Embryonic facial prominence (tissue), 1 donor: ENCODE measurements at regions not wholly inside any gene's neighbourhood (a gene's known extent, or its start where the extent isn't known, plus 50 kb on each side); places are given as distances from the start of the nearest gene placed in this dataset.

ENCODE experiments used
- DNase-seq: peaks from one replicate; pipeline ENCODE4 v3.0.0-alpha.2; 2016; ENCODE audit errors: extremely low spot score

GRCh38 chr18:7415081-7415894, 151.8 kb upstream of the PTPRM start:
- no peak for DNase-seq

GRCh38 chr18:7417727-7418126, 149.4 kb upstream of the PTPRM start:
- no peak for DNase-seq

GRCh38 chr18:7429831-7430230, 137.3 kb upstream of the PTPRM start:
- DNase-seq, result no peak

GRCh38 chr18:7436166-7436565, 130.9 kb upstream of the PTPRM start:
- no peak for DNase-seq

GRCh38 chr18:7437870-7438269, 129.2 kb upstream of the PTPRM start:
- DNase-seq, result no peak

- no peak for DNase-seq
These were observed 128.5 kb upstream of the PTPRM start for GRCh38 chr18:7438646-7439045.

GRCh38 chr18:7447318-7448028, 119.6 kb upstream of the PTPRM start:
- no peak for DNase-seq

- DNase-seq, result no peak
These were observed 114.8 kb upstream of the PTPRM start for GRCh38 chr18:7452331-7452730.

GRCh38 chr18:7454429-7454828, 112.7 kb upstream of the PTPRM start:
- DNase-seq, result no peak

- no peak for DNase-seq
These were observed 110.7 kb upstream of the PTPRM start for GRCh38 chr18:7456376-7456775.

GRCh38 chr18:7457262-7457661, 109.9 kb upstream of the PTPRM start:
- no peak for DNase-seq

- DNase-seq, result no peak
These were observed 108.2 kb upstream of the PTPRM start for GRCh38 chr18:7458884-7459283.

- DNase-seq, result no peak
These were observed 107.0 kb upstream of the PTPRM start for GRCh38 chr18:7459851-7460770.

GRCh38 chr18:7464245-7464966, 102.7 kb upstream of the PTPRM start:
- no peak for DNase-seq

GRCh38 chr18:7466190-7466589, 100.9 kb upstream of the PTPRM start:
- DNase-seq, result no peak

- DNase-seq, result no peak
These were observed 99.2 kb upstream of the PTPRM start for GRCh38 chr18:7467708-7468466.

GRCh38 chr18:7470101-7470500, 97.0 kb upstream of the PTPRM start:
- DNase-seq, result no peak

GRCh38 chr18:7470503-7470902, 96.6 kb upstream of the PTPRM start:
- DNase-seq, result no peak

GRCh38 chr18:7476386-7476785, 90.7 kb upstream of the PTPRM start:
- no peak for DNase-seq

- DNase-seq, result no peak
These were observed 87.4 kb upstream of the PTPRM start for GRCh38 chr18:7479756-7480155.

GRCh38 chr18:7480879-7481278, 86.2 kb upstream of the PTPRM start:
- DNase-seq, result no peak
